ENCODE measurements at regions not wholly inside any gene's neighbourhood (a gene's known extent, or its start where the extent isn't known, plus 50 kb on each side); places are given as distances from the start of the nearest gene placed in this dataset.

DNA sequence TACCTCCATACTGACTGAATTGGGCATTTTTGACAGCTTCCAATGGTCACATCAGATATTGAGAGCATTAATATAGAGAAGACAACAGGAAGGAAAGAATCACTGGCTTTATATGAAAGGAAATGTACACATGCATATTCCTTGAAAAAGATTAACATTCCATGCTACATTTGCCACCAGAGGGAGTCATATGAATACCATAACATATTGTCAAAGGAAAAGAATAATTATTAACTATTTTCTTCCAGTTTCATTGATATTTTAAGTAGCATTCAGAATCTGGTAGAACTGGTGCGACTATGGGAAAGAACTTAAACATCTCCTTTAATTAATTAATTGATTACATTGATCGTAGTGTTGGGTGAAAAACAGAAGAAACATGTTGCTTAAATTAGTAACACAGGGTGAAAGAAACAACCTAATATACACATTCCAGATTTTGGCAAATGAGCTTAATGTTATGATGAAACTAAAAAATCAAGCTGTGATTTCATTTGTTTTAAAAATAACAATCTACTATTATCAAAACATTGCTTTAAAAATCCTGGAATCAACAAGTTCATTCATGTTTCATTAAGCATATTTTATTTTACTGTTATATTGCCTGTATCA, 71.5 kb downstream of the GPR85 start:
- TF ChIP-seq, protein P1, sequence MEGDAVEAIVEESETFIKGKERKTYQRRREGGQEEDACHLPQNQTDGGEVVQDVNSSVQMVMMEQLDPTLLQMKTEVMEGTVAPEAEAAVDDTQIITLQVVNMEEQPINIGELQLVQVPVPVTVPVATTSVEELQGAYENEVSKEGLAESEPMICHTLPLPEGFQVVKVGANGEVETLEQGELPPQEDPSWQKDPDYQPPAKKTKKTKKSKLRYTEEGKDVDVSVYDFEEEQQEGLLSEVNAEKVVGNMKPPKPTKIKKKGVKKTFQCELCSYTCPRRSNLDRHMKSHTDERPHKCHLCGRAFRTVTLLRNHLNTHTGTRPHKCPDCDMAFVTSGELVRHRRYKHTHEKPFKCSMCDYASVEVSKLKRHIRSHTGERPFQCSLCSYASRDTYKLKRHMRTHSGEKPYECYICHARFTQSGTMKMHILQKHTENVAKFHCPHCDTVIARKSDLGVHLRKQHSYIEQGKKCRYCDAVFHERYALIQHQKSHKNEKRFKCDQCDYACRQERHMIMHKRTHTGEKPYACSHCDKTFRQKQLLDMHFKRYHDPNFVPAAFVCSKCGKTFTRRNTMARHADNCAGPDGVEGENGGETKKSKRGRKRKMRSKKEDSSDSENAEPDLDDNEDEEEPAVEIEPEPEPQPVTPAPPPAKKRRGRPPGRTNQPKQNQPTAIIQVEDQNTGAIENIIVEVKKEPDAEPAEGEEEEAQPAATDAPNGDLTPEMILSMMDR (conservative IDR thresholded peaks at IDR 0.05; ENCODE audit: low read depth, low read length), result peak; percentile 59
- TF ChIP-seq EZH2 (IDR thresholded peaks at IDR 0.05; ENCODE audit: borderline replicate concordance, low read depth, low read length, poor library complexity, severe bottlenecking), result no peak

Data from A673 (cell line).